SJSA1 (cell line): ENCODE measurements at regions not wholly inside any gene's neighbourhood (a gene's known extent, or its start where the extent isn't known, plus 50 kb on each side); places are given as distances from the start of the nearest gene placed in this dataset.

Source experiments
- DNase-seq, 2 experiments: peaks; one replicate each; pipeline ENCODE4 v3.0.0-alpha.2; 2015 to 2020; ENCODE audit warnings: low spot score in 2 of 2, low read depth in 1 of 2
- H3K27ac ChIP-seq: fragments of 250-450 bp; sonication (Bioruptor Pico); 2 replicates; pipeline ENCODE4 v1.5.1; 2020; ENCODE audit warnings: mild to moderate bottlenecking, moderate library complexity
- H3K27me3 ChIP-seq: fragments of 250-450 bp; sonication (Bioruptor Pico); replicated peaks from 2 replicates; pipeline ENCODE4 v1.5.1; 2020; ENCODE audit warnings: mild to moderate bottlenecking, moderate library complexity
- H3K36me3 ChIP-seq: fragments of 250-450 bp; sonication (Bioruptor Pico); 2 replicates; pipeline ENCODE4 v1.5.1; 2020; ENCODE audit warnings: mild to moderate bottlenecking
- H3K4me1 ChIP-seq: fragments of 250-450 bp; sonication (Bioruptor Pico); replicated peaks from 2 replicates; pipeline ENCODE4 v1.6.1; 2021; ENCODE audit warnings: mild to moderate bottlenecking
- H3K4me3 ChIP-seq: fragments of 250-450 bp; sonication (Bioruptor Pico); 2 replicates; pipeline ENCODE4 v1.5.1; 2020; ENCODE audit warnings: mild to moderate bottlenecking
- H3K9me3 ChIP-seq: fragments of 250-450 bp; sonication (Bioruptor Pico); replicated peaks from 2 replicates; pipeline ENCODE4 v1.5.1; 2020; ENCODE audit warnings: mild to moderate bottlenecking

DNA sequence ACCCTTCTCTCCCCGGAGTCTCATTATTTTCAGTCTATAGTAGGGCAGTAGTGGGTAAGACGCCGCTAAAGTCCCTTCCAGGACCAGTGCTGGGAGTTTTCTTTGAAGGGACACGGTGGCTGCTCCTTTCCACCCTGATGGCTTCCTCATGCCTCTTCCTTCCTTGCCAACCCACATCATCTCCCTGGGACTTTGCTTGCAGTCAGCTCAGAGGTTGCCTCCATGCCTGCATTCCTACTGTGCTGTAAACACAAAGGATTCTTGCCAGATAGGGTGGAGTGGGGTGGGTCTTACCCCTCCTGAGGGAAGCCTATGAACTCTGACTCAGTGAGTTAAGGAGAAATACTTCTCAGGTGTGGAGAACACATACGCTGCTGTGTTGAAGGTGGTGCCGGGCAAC, 59.9 kb upstream of the IGFBP3 start:
- Histone ChIP-seq H3K36me3 (no peaks in the 10 kb centered on the region), H3K9me3 (peaks cover 6% of the 10 kb centered on the region; the same call in 1 of the 2 replicates), H3K27ac (peak overlapping the region; percentile 98), H3K4me1 (peaks cover 45% of the 10 kb centered on the region), H3K27me3 (no peaks in the 10 kb centered on the region), H3K4me3 (no peak overlapping the region)
- no peak for DNase-seq

DNA sequence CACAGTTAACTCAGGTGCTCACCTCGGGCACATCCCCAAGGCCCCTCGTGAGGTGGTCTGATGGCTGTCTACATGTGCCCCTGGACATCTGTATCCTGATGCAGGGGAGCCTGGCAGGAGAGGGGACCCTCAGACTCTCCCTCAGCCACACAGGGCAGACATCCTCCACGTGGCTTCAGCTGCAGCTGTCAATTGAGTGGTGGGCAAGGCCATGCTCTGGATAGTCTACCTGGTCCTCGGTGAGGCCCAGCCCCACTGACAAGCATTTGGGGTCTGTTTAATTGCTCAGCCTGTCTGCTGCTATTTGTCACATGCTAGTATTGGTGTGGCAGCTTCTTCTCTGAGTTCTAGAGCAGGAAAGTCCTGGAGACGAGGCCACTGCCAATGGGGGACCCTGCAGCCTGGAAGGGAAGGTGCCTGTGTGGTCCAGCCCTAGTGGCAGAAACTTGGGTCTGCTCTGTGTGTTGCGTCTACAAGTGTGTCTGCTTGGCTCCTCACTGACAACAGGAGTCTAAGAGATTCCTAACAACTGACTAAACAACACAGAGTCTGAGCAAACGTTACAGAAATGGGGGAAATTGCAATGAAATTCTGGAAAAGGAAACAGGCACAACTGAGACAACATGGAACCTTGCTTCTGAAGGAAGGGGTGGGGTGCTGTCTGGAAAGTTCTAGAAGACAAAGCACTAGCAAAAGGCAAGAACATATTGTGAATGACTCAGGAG, 59.3 kb upstream of the IGFBP3 start:
- DNase-seq: peak; percentile 57 to 73
- Histone ChIP-seq H3K27me3 (no peaks in the 10 kb centered on the region), H3K4me3 (no peak overlapping the region), H3K4me1 (peaks cover 45% of the 10 kb centered on the region), H3K36me3 (no peaks in the 10 kb centered on the region), H3K27ac (peak overlapping the region; percentile 98), H3K9me3 (peaks cover 6% of the 10 kb centered on the region; the same call in 1 of the 2 replicates)

DNA sequence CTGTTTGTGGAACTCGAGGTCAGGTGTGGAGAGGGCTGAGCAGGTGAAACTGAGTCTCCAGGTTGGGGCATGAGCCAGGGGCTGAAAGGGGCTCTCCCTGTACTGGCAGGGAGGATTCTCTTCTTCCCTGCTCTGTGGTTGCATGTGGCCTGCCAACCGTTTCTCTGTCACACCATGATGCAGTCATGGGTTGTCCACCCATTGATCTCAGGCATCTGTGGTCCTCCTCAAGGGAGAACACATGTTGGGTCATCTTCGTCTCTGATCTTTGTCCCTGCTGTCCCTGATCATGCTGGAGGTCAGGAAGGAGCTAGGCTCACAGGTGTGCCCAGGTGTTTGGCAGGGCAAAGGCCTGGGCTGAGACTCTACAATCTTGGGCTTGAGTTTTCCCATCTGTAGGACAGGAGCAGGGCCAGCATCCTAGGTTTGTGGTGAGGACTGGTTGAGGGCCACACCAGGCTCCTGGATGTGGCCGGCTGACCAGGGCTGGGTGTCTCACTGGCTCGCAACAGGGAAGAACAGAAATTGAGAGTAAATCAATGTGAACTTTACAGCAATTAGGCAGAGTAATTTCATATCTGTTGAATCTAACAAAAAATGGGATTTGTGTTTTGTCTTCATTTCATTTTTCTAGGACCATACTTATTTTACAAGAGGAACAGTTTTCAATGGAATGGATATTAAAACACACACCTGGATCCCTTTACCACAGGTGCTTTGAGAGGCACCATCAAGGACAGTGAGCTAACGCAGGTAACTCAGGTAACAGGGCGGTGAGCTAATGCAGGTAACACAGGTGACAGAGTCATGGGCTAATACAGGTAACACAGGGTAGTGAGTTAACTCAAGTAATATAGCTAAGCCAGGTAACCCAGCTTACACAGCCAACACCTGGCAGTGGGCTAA, 58.5 kb upstream of the IGFBP3 start:
- peaks cover 49% of the 10 kb centered on the region for H3K4me1 ChIP-seq
- no peaks in the 10 kb centered on the region for H3K27me3 ChIP-seq
- no peaks in the 10 kb centered on the region for H3K36me3 ChIP-seq
- no peak for DNase-seq
- H3K27ac ChIP-seq: peak overlapping the region; percentile 98
- peaks cover 6% of the 10 kb centered on the region; the same call in 1 of the 2 replicates for H3K9me3 ChIP-seq
- no peak overlapping the region for H3K4me3 ChIP-seq

GRCh38 chr7:45978731-45979211, 57.7 kb upstream of the IGFBP3 start:
- Histone ChIP-seq H3K36me3 (no peaks in the 10 kb centered on the region), H3K4me3 (no peak overlapping the region), H3K27ac (peak overlapping the region; percentile 98), H3K4me1 (peaks cover 57% of the 10 kb centered on the region), H3K9me3 (peaks cover 6% of the 10 kb centered on the region; the same call in 1 of the 2 replicates), H3K27me3 (no peaks in the 10 kb centered on the region)
- no peak for DNase-seq

DNA sequence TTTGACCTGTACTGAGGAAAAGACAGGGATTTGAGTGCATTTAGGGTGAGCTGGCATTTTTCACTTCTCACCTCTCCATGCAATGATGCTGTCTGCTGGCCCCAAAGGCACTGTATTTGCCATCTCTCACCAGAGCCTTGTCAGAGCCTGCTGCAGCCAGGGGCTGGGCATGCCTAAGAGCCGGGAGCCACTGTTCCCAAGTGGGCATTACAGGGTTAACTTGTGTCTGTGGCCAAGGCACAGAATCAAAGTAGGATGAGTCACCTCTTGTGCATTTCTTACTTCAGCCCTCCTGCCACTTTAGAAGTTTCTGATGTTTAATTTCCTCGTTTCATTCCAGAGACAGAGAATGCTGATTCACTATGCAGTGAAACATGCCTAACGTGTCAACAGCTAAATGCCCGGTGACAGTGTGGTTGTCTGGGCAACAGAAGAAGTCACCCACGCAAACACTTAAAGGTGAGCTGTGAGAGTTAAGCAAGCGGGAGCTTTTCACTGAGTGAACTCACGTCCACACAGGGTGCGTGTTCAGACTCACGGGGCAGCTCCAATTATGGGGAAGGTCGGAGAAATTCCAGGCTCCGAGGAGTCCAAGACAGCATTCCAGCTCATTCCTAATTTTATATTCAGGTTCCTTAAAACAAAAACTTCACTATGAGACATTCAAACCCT, 57.1 kb upstream of the IGFBP3 start:
- no peak overlapping the region for H3K4me3 ChIP-seq

DNA sequence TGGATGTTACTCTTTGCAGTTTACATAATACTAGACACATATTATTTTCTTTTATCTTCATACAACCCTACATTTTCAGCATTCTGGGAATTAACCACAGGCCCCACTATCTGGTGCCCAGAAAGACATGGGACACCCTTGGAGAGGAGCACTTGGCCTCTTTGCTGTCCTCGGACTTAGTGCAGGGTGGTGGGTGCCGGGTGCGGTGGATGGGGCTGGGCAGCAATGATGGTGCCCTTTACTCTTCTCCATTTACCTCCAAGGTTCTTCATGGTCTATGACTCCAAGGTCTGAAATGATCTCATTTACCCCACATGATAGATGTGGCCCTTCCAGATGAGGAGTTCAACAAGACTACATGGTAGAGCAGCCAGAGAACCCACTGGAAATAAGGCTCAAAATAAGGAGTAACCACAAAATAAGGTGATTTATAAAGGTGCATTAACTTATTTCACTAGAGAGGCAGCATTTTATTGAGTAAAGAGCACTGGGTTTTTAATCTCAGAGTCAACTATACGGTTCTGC, 56.2 kb upstream of the IGFBP3 start:
- no peak for DNase-seq
- Histone ChIP-seq H3K4me3 (no peak overlapping the region), H3K4me1 (peaks cover 60% of the 10 kb centered on the region), H3K9me3 (peaks cover 4% of the 10 kb centered on the region; the same call in 1 of the 2 replicates), H3K27ac (peak overlapping the region; percentile 98), H3K27me3 (no peaks in the 10 kb centered on the region), H3K36me3 (no peaks in the 10 kb centered on the region)

More for the DNA sequence above, 57.1 kb upstream of the IGFBP3 start:
- Histone ChIP-seq H3K36me3 (no peaks in the 10 kb centered on the region), H3K9me3 (peaks cover 6% of the 10 kb centered on the region; the same call in 1 of the 2 replicates), H3K27ac (peak overlapping the region; percentile 98), H3K4me1 (peaks cover 60% of the 10 kb centered on the region), H3K27me3 (no peaks in the 10 kb centered on the region)
- peak; percentile 90 to 94 for DNase-seq

DNA sequence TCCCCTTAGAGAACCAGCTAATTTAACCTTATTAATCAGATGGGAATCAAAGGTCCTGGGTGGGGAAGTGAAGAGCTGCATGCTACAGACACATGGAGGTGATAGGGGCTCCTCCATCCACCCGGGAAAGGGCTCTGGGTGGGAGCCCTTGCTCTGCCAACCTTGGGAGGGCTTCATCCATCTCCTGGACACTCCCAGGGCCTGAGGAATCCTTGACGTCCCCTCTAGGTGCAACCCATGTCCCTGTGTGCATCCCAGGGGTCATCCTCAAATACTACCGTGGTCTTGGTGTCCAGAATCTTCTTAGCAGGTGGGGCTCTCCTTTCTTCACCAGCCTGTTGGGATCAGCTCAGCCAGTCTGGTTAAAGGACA, 55.4 kb upstream of the IGFBP3 start:
- Histone ChIP-seq H3K27me3 (no peaks in the 10 kb centered on the region), H3K4me3 (no peak overlapping the region), H3K27ac (no peak overlapping the region), H3K9me3 (no peaks in the 10 kb centered on the region), H3K4me1 (peaks cover 60% of the 10 kb centered on the region), H3K36me3 (no peaks in the 10 kb centered on the region)
- no peak for DNase-seq

DNA sequence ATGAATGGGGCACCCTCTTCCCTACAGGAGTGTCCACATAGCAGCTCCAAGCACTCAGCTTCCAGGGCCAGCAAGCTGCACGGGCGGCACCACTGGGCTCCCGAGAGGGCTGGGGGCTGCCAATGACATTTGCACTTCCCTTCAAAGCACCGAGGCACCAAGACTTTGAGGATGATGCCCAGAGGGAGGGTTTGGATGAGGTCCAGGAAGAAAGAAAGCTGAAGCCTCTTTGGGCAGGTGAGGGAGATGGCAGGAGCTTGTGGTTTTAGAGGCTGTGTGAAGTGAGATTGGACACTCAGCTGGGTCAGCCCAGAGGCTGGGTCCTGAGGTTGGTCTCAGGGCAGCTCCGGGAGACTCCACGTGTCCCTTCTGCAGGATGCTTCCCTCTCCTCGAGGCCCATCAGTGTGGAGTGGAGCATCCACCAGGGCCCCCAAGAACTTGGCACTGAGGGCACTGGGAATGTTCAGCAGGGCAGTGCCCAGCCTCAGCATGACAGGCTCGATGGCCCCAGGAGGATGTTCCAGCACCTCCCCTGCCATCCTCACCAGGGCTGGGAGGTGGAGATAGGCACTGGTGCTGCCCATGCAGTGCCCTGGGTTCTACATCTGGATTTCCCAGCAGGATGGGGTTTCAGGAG, 54.9 kb upstream of the IGFBP3 start:
- no peak for DNase-seq
- Histone ChIP-seq H3K27me3 (no peaks in the 10 kb centered on the region), H3K27ac (no peak overlapping the region), H3K9me3 (no peaks in the 10 kb centered on the region), H3K4me1 (peaks cover 56% of the 10 kb centered on the region), H3K4me3 (no peak overlapping the region), H3K36me3 (no peaks in the 10 kb centered on the region)

GRCh38 chr7:45975367-45975766, 54.3 kb upstream of the IGFBP3 start:
- H3K4me3 ChIP-seq: no peak overlapping the region
- DNase-seq: no peak
- H3K27me3 ChIP-seq: no peaks in the 10 kb centered on the region
- H3K27ac ChIP-seq: no peak overlapping the region
- H3K4me1 ChIP-seq: peaks cover 50% of the 10 kb centered on the region
- no peaks in the 10 kb centered on the region for H3K36me3 ChIP-seq
- no peaks in the 10 kb centered on the region for H3K9me3 ChIP-seq

- DNase-seq: no peak
- H3K27ac ChIP-seq: no peak overlapping the region
- no peaks in the 10 kb centered on the region for H3K36me3 ChIP-seq
- no peaks in the 10 kb centered on the region for H3K27me3 ChIP-seq
- H3K4me1 ChIP-seq: peaks cover 44% of the 10 kb centered on the region
- H3K4me3 ChIP-seq: no peak overlapping the region
- H3K9me3 ChIP-seq: no peaks in the 10 kb centered on the region
Measured at GRCh38 chr7:45974540-45975360, 53.7 kb upstream of the IGFBP3 start.

GRCh38 chr7:45973725-45974532, 52.9 kb upstream of the IGFBP3 start:
- Histone ChIP-seq H3K36me3 (no peaks in the 10 kb centered on the region), H3K27me3 (no peaks in the 10 kb centered on the region), H3K4me3 (no peak overlapping the region), H3K4me1 (peaks cover 36% of the 10 kb centered on the region), H3K27ac (no peak overlapping the region), H3K9me3 (no peaks in the 10 kb centered on the region)
- DNase-seq: peak; percentile 80 to 83
